ENCODE measurements at regions not wholly inside any gene's neighbourhood (a gene's known extent, or its start where the extent isn't known, plus 50 kb on each side); places are given as distances from the start of the nearest gene placed in this dataset.
"Not testable (repeated sequence)": the region's sequence is repeated elsewhere in the genome, so short reads cannot be mapped to it uniquely, and the experiment has no call there.

DNA sequence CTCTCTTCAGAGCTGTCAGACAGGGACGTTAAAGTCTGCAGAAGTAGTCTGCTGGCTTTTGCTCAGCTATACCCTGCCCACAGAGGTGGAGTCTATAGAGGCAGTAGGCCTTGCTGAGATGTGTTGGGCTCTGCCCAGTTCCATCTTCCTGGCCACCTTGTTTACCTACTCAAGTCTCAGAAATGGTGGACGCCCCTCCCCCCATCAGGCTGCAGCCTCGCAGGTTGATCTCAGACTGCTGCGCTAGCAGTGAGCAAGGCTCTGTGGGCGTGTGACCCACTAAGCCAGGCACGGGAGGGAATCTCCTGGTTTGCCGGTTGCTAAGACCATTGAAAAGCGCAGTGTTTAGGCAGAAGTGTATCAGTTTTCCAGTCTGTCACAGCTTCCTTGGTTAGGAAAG is 305.0 kb downstream of the BCKDHB start:
- no peak overlapping the region for H3K4me3 ChIP-seq (ENCODE audit: low read depth, low read length)
- no peak for DNase-seq (ENCODE audit: low read depth)
- no peak for TF ChIP-seq CTCF (IDR thresholded peaks at IDR 0.05; ENCODE audit: low read depth, low read length, missing control alignments)

GRCh38 chr6:80407976-80408375 is 301.5 kb downstream of the BCKDHB start:
- not testable (repeated sequence) for DNase-seq (ENCODE audit: low read depth); H3K4me3 ChIP-seq (ENCODE audit: low read depth, low read length)

DNA sequence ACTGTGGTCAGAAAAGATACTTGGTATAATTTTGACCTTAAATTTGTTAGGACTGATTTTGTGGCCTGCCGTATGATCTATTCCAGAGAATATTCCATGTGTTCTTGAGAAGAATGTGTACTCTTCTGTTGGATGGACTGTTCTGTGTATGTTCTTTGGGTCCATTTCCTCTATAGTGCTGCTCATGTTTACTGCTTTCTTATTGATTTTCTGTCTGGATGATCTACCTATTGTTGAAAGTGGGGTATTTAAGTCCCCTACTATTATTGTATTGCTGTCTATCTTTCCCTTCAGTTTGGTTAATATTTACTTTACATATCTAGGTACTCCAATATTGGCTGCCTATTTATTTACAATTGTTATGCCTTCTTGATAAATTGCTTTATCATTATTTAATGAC is 298.4 kb downstream of the BCKDHB start:
- TF ChIP-seq CTCF (IDR thresholded peaks at IDR 0.05; ENCODE audit: low read depth, low read length, missing control alignments), result no peak

GRCh38 chr6:80403365-80403764 is 296.9 kb downstream of the BCKDHB start:
- TF ChIP-seq CTCF (IDR thresholded peaks at IDR 0.05; ENCODE audit: low read depth, low read length, missing control alignments), result no peak
- no peak for DNase-seq (ENCODE audit: low read depth)
- H3K4me3 ChIP-seq (ENCODE audit: low read depth, low read length), result no peak overlapping the region

More for the DNA sequence above, 298.4 kb downstream of the BCKDHB start:
- H3K4me3 ChIP-seq (ENCODE audit: low read depth, low read length), result no peak overlapping the region
- no peak for DNase-seq (ENCODE audit: low read depth)

DNA sequence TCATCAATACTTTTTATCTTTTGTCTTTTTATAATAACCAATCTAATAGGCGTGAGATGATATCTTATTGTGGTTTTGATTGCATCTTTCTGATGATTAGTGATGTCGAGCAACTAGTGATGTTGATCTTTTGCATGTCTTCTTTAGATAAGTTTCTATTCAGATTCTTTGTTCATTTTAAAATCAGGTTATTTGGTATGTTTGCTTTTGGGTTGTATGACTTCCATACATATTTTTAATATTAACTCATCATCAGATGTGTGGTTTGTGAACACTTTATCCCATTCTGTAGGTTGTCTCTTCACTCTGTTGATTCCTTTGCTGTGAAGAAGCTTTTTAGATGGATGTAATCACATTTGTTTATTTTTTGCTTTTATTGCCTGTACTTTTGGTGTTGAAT is 295.8 kb downstream of the BCKDHB start:
- no peak for DNase-seq (ENCODE audit: low read depth)
- TF ChIP-seq CTCF (IDR thresholded peaks at IDR 0.05; ENCODE audit: low read depth, low read length, missing control alignments), result no peak
- H3K4me3 ChIP-seq (ENCODE audit: low read depth, low read length), result no peak overlapping the region

Data from GM12864 (cell line).